Endodermal cell (in vitro differentiated cells): ENCODE measurements at regions not wholly inside any gene's neighbourhood (a gene's known extent, or its start where the extent isn't known, plus 50 kb on each side); places are given as distances from the start of the nearest gene placed in this dataset.

Source experiments
- DNase-seq: peaks from one replicate; pipeline ENCODE4 v3.0.0-alpha.2; 2017
- H3K27ac ChIP-seq: 2 replicates; pipeline ENCODE4 v1.5.1; 2013; ENCODE audit warnings: mild to moderate bottlenecking, low read depth, low read length, moderate library complexity
- H3K27me3 ChIP-seq: 2 replicates; pipeline ENCODE4 v1.6.1; 2013; ENCODE audit warnings: mild to moderate bottlenecking, low read length, moderate library complexity; ENCODE audit not compliant: insufficient read depth, control insufficient read depth, poor library complexity, severe bottlenecking
- H3K36me3 ChIP-seq: 2 replicates; pipeline ENCODE4 v1.7.0; 2013; ENCODE audit warnings: mild to moderate bottlenecking, low read length, moderate library complexity; ENCODE audit not compliant: control insufficient read depth, insufficient read depth
- H3K4me1 ChIP-seq: one replicate; pipeline ENCODE4 v1.7.0; 2013; ENCODE audit warnings: low read length; ENCODE audit not compliant: control insufficient read depth, insufficient read depth
- H3K4me3 ChIP-seq: 2 replicates; pipeline ENCODE4 v1.5.1; 2013; ENCODE audit warnings: mild to moderate bottlenecking, low read length, moderate library complexity
- H3K9ac ChIP-seq: 2 replicates; pipeline ENCODE4 v1.6.1; 2013; ENCODE audit warnings: mild to moderate bottlenecking, low read length, moderate library complexity; ENCODE audit not compliant: poor library complexity, severe bottlenecking; ENCODE audit errors: extremely low read depth
- H3K9me3 ChIP-seq: 2 replicates; pipeline ENCODE4 v1.6.1; 2013; ENCODE audit warnings: mild to moderate bottlenecking, low read length, moderate library complexity; ENCODE audit not compliant: control insufficient read depth
- H3K27ac Mint-ChIP-seq: 2 replicates; pipeline ENCODE4 v1.8.0; 2020; ENCODE audit warnings: mixed read lengths
- H3K27me3 Mint-ChIP-seq: 2 replicates; pipeline ENCODE4 v1.8.0; 2021; ENCODE audit warnings: mild to moderate bottlenecking, mixed read lengths; ENCODE audit not compliant: insufficient read depth
- H3K36me3 Mint-ChIP-seq: 2 replicates; pipeline ENCODE4 v1.8.0; 2020; ENCODE audit warnings: low read depth, mixed read lengths
- H3K4me1 Mint-ChIP-seq: 2 replicates; pipeline ENCODE4 v1.8.0; 2020; ENCODE audit warnings: mixed read lengths
- H3K4me3 Mint-ChIP-seq: 2 replicates; pipeline ENCODE4 v1.8.0; 2020; ENCODE audit warnings: mild to moderate bottlenecking, moderate library complexity, mixed read lengths
- H3K9me3 Mint-ChIP-seq: 2 replicates; pipeline ENCODE4 v1.8.0; 2020; ENCODE audit warnings: mild to moderate bottlenecking, mixed read lengths
- WGBS, 2 experiments: methylation state at CpG; one replicate each; pipeline versions ENCODE4 v1.1.5 to v1.1.7; 2013; ENCODE audit warnings: missing lambda C conversion rate in 2 of 2, mixed read lengths in 1 of 2; ENCODE audit not compliant: insufficient coverage in 1 of 2, insufficient read length in 1 of 2; 5-methylcytosine and 5-hydroxymethylcytosine counted together
- TF ChIP-seq, protein P1 (sequence below): fragments of 200-600 bp; sonication (generic); conservative IDR thresholded peaks from 2 replicates; pipeline ENCODE4 v1.5.0; 2021; ENCODE audit warnings: antibody characterized with exemption, mild to moderate bottlenecking

DNA sequence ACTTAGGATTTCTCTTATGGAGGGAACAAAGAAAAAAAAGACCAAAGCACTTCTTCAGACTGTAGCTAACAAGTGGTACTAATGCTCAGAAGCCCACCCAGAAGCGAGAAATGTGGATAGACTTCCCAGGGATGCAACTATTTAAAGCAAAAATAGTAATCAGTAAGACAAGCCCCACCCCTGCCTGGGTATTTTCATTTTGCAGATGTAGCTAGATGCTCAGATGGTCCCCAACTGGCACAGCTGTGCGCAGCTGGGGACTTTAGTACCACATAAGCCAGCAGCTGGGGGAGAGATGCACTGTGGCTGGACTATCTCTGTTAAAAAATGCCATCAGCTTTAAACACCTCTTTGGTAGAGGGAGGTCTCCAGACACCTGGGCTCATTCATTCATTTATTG is 77.8 kb upstream of the SPAG17 start:
- H3K9ac ChIP-seq = no peak overlapping the region
- no peak for DNase-seq
- Mint-ChIP-seq H3K27me3 (no peaks in the 10 kb centered on the region), H3K4me3 (no peak overlapping the region), H3K36me3 (no peaks in the 10 kb centered on the region), H3K4me1 (no peaks in the 10 kb centered on the region), H3K27ac (no peak overlapping the region), H3K9me3 (no peaks in the 10 kb centered on the region)
- no peaks in the 10 kb centered on the region for H3K9me3 ChIP-seq
- H3K27ac ChIP-seq = no peak overlapping the region
- no peaks in the 10 kb centered on the region for H3K27me3 ChIP-seq
- WGBS, 2 experiments = 91 to 100% methylated on average over 1 to 2 of the region's 2 CpGs
- no peaks in the 10 kb centered on the region for H3K36me3 ChIP-seq
- H3K4me1 ChIP-seq = no peaks in the 10 kb centered on the region
- no peak overlapping the region for H3K4me3 ChIP-seq
- TF ChIP-seq, protein P1, sequence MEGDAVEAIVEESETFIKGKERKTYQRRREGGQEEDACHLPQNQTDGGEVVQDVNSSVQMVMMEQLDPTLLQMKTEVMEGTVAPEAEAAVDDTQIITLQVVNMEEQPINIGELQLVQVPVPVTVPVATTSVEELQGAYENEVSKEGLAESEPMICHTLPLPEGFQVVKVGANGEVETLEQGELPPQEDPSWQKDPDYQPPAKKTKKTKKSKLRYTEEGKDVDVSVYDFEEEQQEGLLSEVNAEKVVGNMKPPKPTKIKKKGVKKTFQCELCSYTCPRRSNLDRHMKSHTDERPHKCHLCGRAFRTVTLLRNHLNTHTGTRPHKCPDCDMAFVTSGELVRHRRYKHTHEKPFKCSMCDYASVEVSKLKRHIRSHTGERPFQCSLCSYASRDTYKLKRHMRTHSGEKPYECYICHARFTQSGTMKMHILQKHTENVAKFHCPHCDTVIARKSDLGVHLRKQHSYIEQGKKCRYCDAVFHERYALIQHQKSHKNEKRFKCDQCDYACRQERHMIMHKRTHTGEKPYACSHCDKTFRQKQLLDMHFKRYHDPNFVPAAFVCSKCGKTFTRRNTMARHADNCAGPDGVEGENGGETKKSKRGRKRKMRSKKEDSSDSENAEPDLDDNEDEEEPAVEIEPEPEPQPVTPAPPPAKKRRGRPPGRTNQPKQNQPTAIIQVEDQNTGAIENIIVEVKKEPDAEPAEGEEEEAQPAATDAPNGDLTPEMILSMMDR = no peak

DNA sequence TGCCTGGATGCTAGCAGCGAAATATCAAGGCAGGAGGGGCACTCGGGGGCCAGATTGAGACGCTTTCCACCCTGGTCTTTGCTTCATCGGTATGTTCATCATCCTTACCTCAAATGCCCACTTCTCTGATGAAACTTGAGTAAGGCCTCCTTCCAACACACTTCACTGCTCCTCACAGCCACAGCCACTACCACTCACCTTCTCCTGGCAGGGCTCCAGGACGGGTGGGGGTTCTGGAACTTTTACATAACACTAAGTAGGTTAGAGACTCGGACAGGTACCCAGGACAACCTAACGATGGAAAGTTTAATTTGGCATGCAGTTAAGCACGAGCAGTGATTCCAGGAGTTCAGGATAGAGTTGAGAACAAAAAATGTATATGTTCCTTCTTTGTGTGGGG is 73.9 kb upstream of the SPAG17 start:
- 87 to 92% methylated on average over 6 to 8 of the region's 8 CpGs for WGBS, 2 experiments
- no peaks in the 10 kb centered on the region for H3K27me3 ChIP-seq
- H3K9me3 Mint-ChIP-seq = no peaks in the 10 kb centered on the region
- H3K4me3 ChIP-seq = no peak overlapping the region
- H3K9ac ChIP-seq = no peak overlapping the region
- no peaks in the 10 kb centered on the region for H3K36me3 Mint-ChIP-seq
- H3K4me3 Mint-ChIP-seq = no peak overlapping the region
- no peaks in the 10 kb centered on the region for H3K4me1 ChIP-seq
- H3K9me3 ChIP-seq = no peaks in the 10 kb centered on the region
- TF ChIP-seq, protein P1 = no peak
- no peaks in the 10 kb centered on the region for H3K27me3 Mint-ChIP-seq
- no peak overlapping the region for H3K27ac Mint-ChIP-seq
- no peak overlapping the region for H3K27ac ChIP-seq
- H3K4me1 Mint-ChIP-seq = no peaks in the 10 kb centered on the region
- DNase-seq = no peak
- H3K36me3 ChIP-seq = no peaks in the 10 kb centered on the region

DNA sequence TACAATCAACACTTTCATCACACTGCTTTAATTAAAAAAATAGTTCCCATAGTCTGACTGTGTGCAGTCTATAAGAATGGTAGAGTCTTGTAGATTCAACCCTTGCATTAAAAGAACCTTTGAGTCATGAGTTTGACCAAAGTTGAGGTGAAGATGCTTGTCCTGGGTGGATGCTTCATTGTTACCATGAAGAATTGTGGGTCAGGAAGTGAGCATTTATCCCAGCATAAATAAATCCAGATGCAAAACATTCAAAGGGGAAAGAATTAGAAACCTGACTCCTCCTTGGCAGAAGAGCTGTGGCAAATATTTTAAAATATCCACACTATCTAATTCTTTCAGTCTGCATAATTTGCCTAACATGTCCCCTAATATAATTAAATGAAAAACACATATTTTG is 72.9 kb upstream of the SPAG17 start:
- no peaks in the 10 kb centered on the region for H3K27me3 Mint-ChIP-seq
- no peak for DNase-seq
- TF ChIP-seq, protein P1 = no peak
- H3K9ac ChIP-seq = no peak overlapping the region
- no peaks in the 10 kb centered on the region for H3K36me3 Mint-ChIP-seq
- H3K27me3 ChIP-seq = no peaks in the 10 kb centered on the region
- no peak overlapping the region for H3K4me3 ChIP-seq
- H3K4me1 ChIP-seq = no peaks in the 10 kb centered on the region
- H3K4me3 Mint-ChIP-seq = no peak overlapping the region
- no peaks in the 10 kb centered on the region for H3K36me3 ChIP-seq
- no peaks in the 10 kb centered on the region for H3K9me3 Mint-ChIP-seq
- H3K27ac ChIP-seq = no peak overlapping the region
- no peaks in the 10 kb centered on the region for H3K9me3 ChIP-seq
- no peak overlapping the region for H3K27ac Mint-ChIP-seq
- no peaks in the 10 kb centered on the region for H3K4me1 Mint-ChIP-seq
